SK-N-MC (cell line): ENCODE measurements at regions not wholly inside any gene's neighbourhood (a gene's known extent, or its start where the extent isn't known, plus 50 kb on each side); places are given as distances from the start of the nearest gene placed in this dataset.

Source experiments
- EZH2 ChIP-seq: fragments of 200-600 bp; sonication (generic); IDR thresholded peaks from one replicate; pipeline ENCODE4 v1.6.1; 2017; ENCODE audit warnings: antibody characterized with exemption
- FOXP2 ChIP-seq: optimal IDR thresholded peaks from 2 replicates; pipeline ENCODE3; 2011; ENCODE audit warnings: mild to moderate bottlenecking, moderate library complexity; ENCODE audit not compliant: insufficient read depth; ENCODE audit errors: extremely low read length, control extremely low read depth
- POLR2AphosphoS5 ChIP-seq: IDR thresholded peaks from 2 replicates; pipeline ENCODE4 v1.6.1; 2012; ENCODE audit warnings: mild to moderate bottlenecking, low read depth, low read length, borderline replicate concordance

DNA sequence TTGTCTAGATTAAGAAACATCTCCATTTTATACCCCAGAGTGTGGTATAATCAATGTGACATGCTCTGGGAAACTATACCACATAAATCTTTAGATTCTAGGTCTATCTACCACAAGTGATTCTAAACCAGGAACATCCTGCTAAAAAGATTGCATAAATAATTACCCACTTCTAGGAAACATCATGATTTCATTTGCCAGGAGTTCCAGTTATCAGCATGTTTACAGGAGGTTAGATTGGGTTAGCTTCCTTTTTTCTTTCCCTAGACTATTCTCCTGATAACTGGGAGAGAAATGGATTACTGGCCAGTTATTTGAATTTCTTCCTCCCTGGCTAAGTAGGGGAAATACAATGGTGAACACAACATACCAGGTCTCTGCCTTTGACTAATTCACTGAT is 230.3 kb upstream of the BOD1L1 start:
- TF ChIP-seq POLR2AphosphoS5 (no peak), EZH2 (no peak), FOXP2 (no peak)
